H1 (cell line): ENCODE measurements at regions not wholly inside any gene's neighbourhood (a gene's known extent, or its start where the extent isn't known, plus 50 kb on each side); places are given as distances from the start of the nearest gene placed in this dataset.

ENCODE experiments used
- CTCF ChIA-PET: fragments of 300-600 bp; sonication (Branson Sonifier 250); formaldehyde crosslinking; loops from one replicate; lab custom pipeline; 2021; ENCODE audit not compliant: partially characterized antibody; lab: Charles Lee
- POLR2A ChIA-PET: fragments of 300-600 bp; sonication (Branson Sonifier 250); formaldehyde crosslinking; loops from one replicate; lab custom pipeline; 2021; ENCODE audit warnings: inconsistent platforms; ENCODE audit not compliant: partially characterized antibody; lab: Charles Lee
- DNase-seq, 2 experiments: peaks; one replicate each; pipeline versions ENCODE4 v3.0.0 to v3.0.0-alpha.2; 2010 to 2022; ENCODE audit warnings: low spot score in 2 of 2, low read depth in 1 of 2, mixed read lengths in 1 of 2
- FAIRE-seq: peaks from 2 replicates; lab custom pipeline; 2011; peaks lifted over from hg19 to GRCh38; lab: Jason Lieb, UNC
- H2AFZ ChIP-seq: 2 replicates; pipeline ENCODE4 v1.8.1; 2012; ENCODE audit warnings: low read length, inconsistent platforms
- H2AK5ac ChIP-seq: 2 replicates; pipeline ENCODE4 v1.6.1; 2013; ENCODE audit warnings: low read depth, low read length
- H2BK120ac ChIP-seq: replicated peaks from 2 replicates; pipeline ENCODE3; 2013; ENCODE audit warnings: low read depth, low read length, inconsistent platforms
- H2BK12ac ChIP-seq: 2 replicates; pipeline ENCODE4 v1.6.1; 2013; ENCODE audit warnings: low read depth, low read length
- H2BK15ac ChIP-seq: 2 replicates; pipeline ENCODE4 v1.6.1; 2013; ENCODE audit warnings: low read length
- H2BK20ac ChIP-seq: 2 replicates; pipeline ENCODE4 v1.6.1; 2013; ENCODE audit warnings: low read length
- H2BK5ac ChIP-seq: 2 replicates; pipeline ENCODE4 v1.6.1; 2013; ENCODE audit warnings: low read depth, low read length
- H3K14ac ChIP-seq: 2 replicates; pipeline ENCODE4 v1.6.1; 2013; ENCODE audit warnings: inconsistent platforms; ENCODE audit not compliant: insufficient read length
- H3K18ac ChIP-seq: 2 replicates; pipeline ENCODE4 v1.6.1; 2013; ENCODE audit warnings: low read length; ENCODE audit errors: extremely low read depth
- H3K23ac ChIP-seq: 2 replicates; pipeline ENCODE4 v1.6.1; 2013; ENCODE audit warnings: inconsistent platforms; ENCODE audit not compliant: insufficient read length
- H3K23me2 ChIP-seq: 2 replicates; pipeline ENCODE4 v1.6.1; 2013; ENCODE audit warnings: low read depth, low read length
- H3K27ac ChIP-seq: 2 replicates; pipeline ENCODE4 v1.6.1; 2011; ENCODE audit warnings: low read depth, low read length, inconsistent platforms
- H3K27me3 ChIP-seq, 4 experiments: replicated peaks in 1 of 4; 1 replicate in 1 of 4; 2 replicates in 3 of 4; pipeline versions ENCODE4 v1.6.1 to v1.8.1; 2011 to 2013; ENCODE audit warnings: low read length in 3 of 4, mild to moderate bottlenecking in 3 of 4, inconsistent platforms in 2 of 4, mixed read lengths in 2 of 4, moderate library complexity in 1 of 4; ENCODE audit not compliant: control insufficient read depth in 3 of 4, insufficient read depth in 3 of 4; ENCODE audit errors: extremely low read depth in 1 of 4
- H3K36me3 ChIP-seq, 4 experiments: 2 replicates each; pipeline versions ENCODE4 v1.6.1 to v1.8.1; 2011 to 2013; ENCODE audit warnings: mild to moderate bottlenecking in 4 of 4, low read length in 3 of 4, moderate library complexity in 2 of 4, control low read depth in 1 of 4, inconsistent platforms in 1 of 4; ENCODE audit not compliant: insufficient read depth in 4 of 4, control insufficient read depth in 2 of 4
- H3K4ac ChIP-seq: replicated peaks from 2 replicates; pipeline ENCODE3; 2013; ENCODE audit warnings: low read length, low read depth, mixed read lengths, inconsistent platforms; ENCODE audit not compliant: insufficient read length
- H3K4me1 ChIP-seq, 4 experiments: replicated peaks in 1 of 4; 1 replicate in 1 of 4; 2 replicates in 3 of 4; pipeline versions ENCODE4 v1.6.1 to v1.8.1; 2011 to 2013; ENCODE audit warnings: low read length in 3 of 4, inconsistent platforms in 2 of 4, mixed read lengths in 1 of 4; ENCODE audit not compliant: insufficient read depth in 4 of 4, control insufficient read depth in 3 of 4
- H3K4me2 ChIP-seq, 2 experiments: 2 replicates each; pipeline versions ENCODE4 v1.6.1 to v1.8.1; 2011 to 2013; ENCODE audit warnings: low read depth in 2 of 2, low read length in 2 of 2, control low read depth in 1 of 2, inconsistent platforms in 1 of 2, mild to moderate bottlenecking in 1 of 2; ENCODE audit not compliant: insufficient read depth in 1 of 2
- H3K4me3 ChIP-seq, 4 experiments: fragments of 200-600, 300-600 bp in 1 of 4; sonication (generic), shearing (Covaris generic), sonication (Bioruptor Twin) in 1 of 4; 2 replicates each; pipeline versions ENCODE4 v1.5.1 to v1.8.1; 2011 to 2016; ENCODE audit warnings: low read length in 4 of 4, low read depth in 3 of 4, control low read depth in 2 of 4, inconsistent platforms in 2 of 4, mild to moderate bottlenecking in 2 of 4, mixed read lengths in 1 of 4, moderate library complexity in 1 of 4; ENCODE audit not compliant: insufficient read depth in 2 of 4; ENCODE audit errors: extremely low read depth in 1 of 4
- H3K56ac ChIP-seq: replicated peaks from 2 replicates; pipeline ENCODE3; 2013; ENCODE audit warnings: low read depth, mild to moderate bottlenecking, mixed read lengths, low read length, inconsistent platforms; ENCODE audit not compliant: insufficient read length
- H3K79me1 ChIP-seq: 2 replicates; pipeline ENCODE4 v1.6.1; 2013; ENCODE audit warnings: low read depth, low read length, control low read depth
- H3K79me2 ChIP-seq, 2 experiments: 2 replicates each; pipeline versions ENCODE4 v1.6.1 to v1.8.1; 2012 to 2013; ENCODE audit warnings: low read length in 2 of 2, mild to moderate bottlenecking in 2 of 2, inconsistent platforms in 1 of 2; ENCODE audit not compliant: insufficient read depth in 2 of 2, control insufficient read depth in 1 of 2
- H3K9ac ChIP-seq, 4 experiments: replicated peaks in 1 of 4; 1 replicate in 1 of 4; 2 replicates in 3 of 4; pipeline versions ENCODE4 v1.6.1 to v1.8.1; 2011 to 2013; ENCODE audit warnings: low read depth in 3 of 4, low read length in 3 of 4, control low read depth in 2 of 4, mild to moderate bottlenecking in 2 of 4, moderate library complexity in 2 of 4, inconsistent platforms in 1 of 4; ENCODE audit errors: extremely low read depth in 1 of 4
- H3K9me3 ChIP-seq, 2 experiments: 2 replicates each; pipeline versions ENCODE4 v1.6.1 to v1.8.1; 2012 to 2013; ENCODE audit warnings: mild to moderate bottlenecking in 2 of 2, moderate library complexity in 2 of 2, control low read depth in 1 of 2, inconsistent platforms in 1 of 2, low read depth in 1 of 2, low read length in 1 of 2, mixed read lengths in 1 of 2; ENCODE audit not compliant: insufficient read depth in 2 of 2
- H4K20me1 ChIP-seq, 2 experiments: replicated peaks in 1 of 2; 2 replicates each; pipeline versions ENCODE3 to v1.8.1; 2011 to 2013; ENCODE audit warnings: inconsistent platforms in 2 of 2, low read length in 2 of 2, mild to moderate bottlenecking in 1 of 2; ENCODE audit not compliant: insufficient read depth in 2 of 2, control insufficient read depth in 1 of 2
- H4K5ac ChIP-seq: 2 replicates; pipeline ENCODE4 v1.6.1; 2013; ENCODE audit warnings: low read length, low read depth, mixed read lengths, inconsistent platforms; ENCODE audit not compliant: insufficient read length
- H4K8ac ChIP-seq: 2 replicates; pipeline ENCODE4 v1.8.0; 2013; ENCODE audit warnings: mild to moderate bottlenecking, moderate library complexity, low read length, inconsistent platforms; ENCODE audit not compliant: insufficient read depth; ENCODE audit errors: extremely low read depth
- H4K91ac ChIP-seq: replicated peaks from 2 replicates; pipeline ENCODE3; 2013; ENCODE audit warnings: low read length, mixed read lengths, inconsistent platforms; ENCODE audit not compliant: insufficient read length
- KDM5A ChIP-seq: fragments of 200-600 bp; IDR thresholded peaks from 2 replicates; pipeline ENCODE4 v1.7.1; 2012; ENCODE audit warnings: mild to moderate bottlenecking, low read length, inconsistent platforms, mixed read lengths
- WGBS, 2 experiments: shearing (Covaris generic) in 1 of 2; methylation state at CpG; one replicate each; pipeline versions ENCODE4 v1.1.6 to v1.1.7; 2013 to 2015; ENCODE audit warnings: low lambda C conversion rate in 2 of 2, mixed read lengths in 2 of 2, inconsistent platforms in 1 of 2, low coverage in 1 of 2, missing lambda C conversion rate in 1 of 2; ENCODE audit not compliant: insufficient replicate concordance in 2 of 2, insufficient coverage in 1 of 2, insufficient read length in 1 of 2; ENCODE audit errors: extremely low coverage in 1 of 2, missing lambda C conversion rate in 1 of 2; 5-methylcytosine and 5-hydroxymethylcytosine counted together
- TF ChIP-seq, protein P1 (sequence below), 3 experiments: IDR thresholded peaks; 1 replicate in 2 of 3; 2 replicates in 1 of 3; pipeline versions ENCODE4 v1.5.1 to v1.6.1; 2011; ENCODE audit warnings: low read length in 3 of 3, mild to moderate bottlenecking in 3 of 3, inconsistent platforms in 2 of 3, low read depth in 1 of 3, moderate library complexity in 1 of 3; ENCODE audit not compliant: insufficient read depth in 1 of 3; ENCODE audit errors: control extremely low read depth in 1 of 3

DNA sequence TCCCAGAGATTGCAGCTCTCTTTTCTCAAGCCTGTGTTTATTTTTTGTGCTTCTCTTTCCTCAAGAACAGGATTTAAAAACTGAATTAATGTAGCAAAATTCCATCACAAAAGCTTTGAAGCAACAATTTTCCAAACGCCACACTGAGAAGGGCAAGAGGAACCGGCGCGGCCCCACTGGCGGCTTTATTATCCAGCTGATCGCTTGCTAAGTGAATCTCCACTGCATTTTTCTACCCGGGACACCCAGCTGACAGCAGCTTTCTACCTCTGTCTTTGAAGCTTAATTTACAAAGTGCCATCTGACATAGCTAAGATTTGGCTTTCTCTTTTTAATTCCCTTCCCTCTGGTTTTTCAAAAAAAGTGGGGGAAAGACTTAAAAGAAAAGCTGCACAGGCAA, 369.3 kb upstream of the C1orf174 start:
- H3K4me2 ChIP-seq: no peak overlapping the region
- H2BK120ac ChIP-seq: no peak overlapping the region
- H3K4me1 ChIP-seq: no peaks in the 10 kb centered on the region
- H4K8ac ChIP-seq: no peak overlapping the region
- no peak overlapping the region for H2BK5ac ChIP-seq
- ChIA-PET CTCF (no interaction called here), POLR2A (no interaction called here)
- no peak overlapping the region for H2BK15ac ChIP-seq
- H3K56ac ChIP-seq: no peak overlapping the region
- H4K20me1 ChIP-seq: no peaks in the 10 kb centered on the region
- no peak overlapping the region for H3K18ac ChIP-seq
- no peaks in the 10 kb centered on the region for H3K36me3 ChIP-seq
- H3K14ac ChIP-seq: no peak overlapping the region
- no peak overlapping the region for H3K27ac ChIP-seq
- peaks cover 6 to 45% of the 10 kb centered on the region in 2 experiments; a peak in 2 of 4 replicates for H3K9me3 ChIP-seq
- no peaks in the 10 kb centered on the region for H3K79me2 ChIP-seq
- H3K4ac ChIP-seq: no peak overlapping the region
- no peak overlapping the region for H2AK5ac ChIP-seq
- DNase-seq (no peak), FAIRE-seq (no peak)
- WGBS, 2 experiments: 85% methylated on average over 7 of the region's 7 CpGs; no CpG with 5 or more reads in 1 of the 2 experiments
- no peak overlapping the region for H4K91ac ChIP-seq
- H2BK12ac ChIP-seq: no peak overlapping the region
- H4K5ac ChIP-seq: no peak overlapping the region
- TF ChIP-seq, protein P1, sequence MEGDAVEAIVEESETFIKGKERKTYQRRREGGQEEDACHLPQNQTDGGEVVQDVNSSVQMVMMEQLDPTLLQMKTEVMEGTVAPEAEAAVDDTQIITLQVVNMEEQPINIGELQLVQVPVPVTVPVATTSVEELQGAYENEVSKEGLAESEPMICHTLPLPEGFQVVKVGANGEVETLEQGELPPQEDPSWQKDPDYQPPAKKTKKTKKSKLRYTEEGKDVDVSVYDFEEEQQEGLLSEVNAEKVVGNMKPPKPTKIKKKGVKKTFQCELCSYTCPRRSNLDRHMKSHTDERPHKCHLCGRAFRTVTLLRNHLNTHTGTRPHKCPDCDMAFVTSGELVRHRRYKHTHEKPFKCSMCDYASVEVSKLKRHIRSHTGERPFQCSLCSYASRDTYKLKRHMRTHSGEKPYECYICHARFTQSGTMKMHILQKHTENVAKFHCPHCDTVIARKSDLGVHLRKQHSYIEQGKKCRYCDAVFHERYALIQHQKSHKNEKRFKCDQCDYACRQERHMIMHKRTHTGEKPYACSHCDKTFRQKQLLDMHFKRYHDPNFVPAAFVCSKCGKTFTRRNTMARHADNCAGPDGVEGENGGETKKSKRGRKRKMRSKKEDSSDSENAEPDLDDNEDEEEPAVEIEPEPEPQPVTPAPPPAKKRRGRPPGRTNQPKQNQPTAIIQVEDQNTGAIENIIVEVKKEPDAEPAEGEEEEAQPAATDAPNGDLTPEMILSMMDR (IDR thresholded peaks at IDR 0.05; ENCODE audit: control extremely low read depth in 1 of 3, insufficient read depth in 1 of 3, low read depth in 1 of 3, low read length in 3 of 3): no peak
- TF ChIP-seq KDM5A: no peak
- H3K23ac ChIP-seq: no peak overlapping the region
- H2AFZ ChIP-seq: no peak overlapping the region
- H2BK20ac ChIP-seq: no peak overlapping the region
- H3K23me2 ChIP-seq: no peaks in the 10 kb centered on the region
- no peak overlapping the region for H3K4me3 ChIP-seq
- H3K27me3 ChIP-seq: no peaks in the 10 kb centered on the region
- no peak overlapping the region for H3K9ac ChIP-seq
- H3K79me1 ChIP-seq: no peaks in the 10 kb centered on the region
